Liver (tissue), 8 donors: ENCODE measurements at regions not wholly inside any gene's neighbourhood (a gene's known extent, or its start where the extent isn't known, plus 50 kb on each side); places are given as distances from the start of the nearest gene placed in this dataset.

Experiments used
- DNase-seq: peaks from one replicate; pipeline ENCODE4 v3.0.0-alpha.2; 2017; ENCODE audit warnings: low spot score
- H3K27ac ChIP-seq, 2 donors: one replicate each; pipeline ENCODE4 v1.7.0; 2013; ENCODE audit warnings: inconsistent platforms in 2 of 2, low read length in 2 of 2, control low read depth in 1 of 2, low read depth in 1 of 2, mild to moderate bottlenecking in 1 of 2
- H3K27me3 ChIP-seq, 4 donors: one replicate each; pipeline versions ENCODE4 v1.6.1 to v1.7.0; 2013; ENCODE audit warnings: low read length in 3 of 4, inconsistent platforms in 1 of 4, mild to moderate bottlenecking in 1 of 4, moderate library complexity in 1 of 4; ENCODE audit not compliant: control insufficient read depth in 4 of 4, insufficient read depth in 4 of 4
- H3K36me3 ChIP-seq, 4 donors: one replicate each; pipeline versions ENCODE4 v1.6.1 to v1.7.0; 2013; ENCODE audit warnings: low read length in 3 of 4, mild to moderate bottlenecking in 3 of 4, low read depth in 1 of 4, moderate library complexity in 1 of 4; ENCODE audit not compliant: control insufficient read depth in 4 of 4, insufficient read depth in 3 of 4
- H3K4me1 ChIP-seq, 4 donors: one replicate each; pipeline versions ENCODE4 v1.6.1 to v1.7.0; 2013; ENCODE audit warnings: low read length in 3 of 4, mild to moderate bottlenecking in 3 of 4, moderate library complexity in 1 of 4; ENCODE audit not compliant: control insufficient read depth in 4 of 4, insufficient read depth in 4 of 4
- H3K4me3 ChIP-seq, 3 donors: one replicate each; pipeline versions ENCODE4 v1.6.1 to v1.7.0; 2013; ENCODE audit warnings: low read length in 3 of 3, control low read depth in 1 of 3, low read depth in 1 of 3, mild to moderate bottlenecking in 1 of 3
- H3K9ac ChIP-seq, 2 donors: one replicate each; pipeline ENCODE4 v1.7.0; 2013; ENCODE audit warnings: low read length in 2 of 2, mild to moderate bottlenecking in 2 of 2, moderate library complexity in 2 of 2, control low read depth in 1 of 2, low read depth in 1 of 2
- H3K9me3 ChIP-seq, 4 donors: one replicate each; pipeline versions ENCODE4 v1.6.1 to v1.7.0; 2013; ENCODE audit warnings: low read length in 3 of 4; ENCODE audit not compliant: control insufficient read depth in 4 of 4
- ATF3 ChIP-seq: IDR thresholded peaks from 2 replicates; pipeline ENCODE4 v1.6.1; 2016; ENCODE audit warnings: antibody characterized with exemption
- CTCF ChIP-seq: fragments of 150-350 bp; IDR thresholded peaks from 2 replicates; pipeline ENCODE4 v1.5.1; 2017; ENCODE audit warnings: improper control_type of control experiment, low read depth, low read length; ENCODE audit not compliant: missing input control
- FOXA1 ChIP-seq: IDR thresholded peaks from 2 replicates; pipeline ENCODE4 v1.6.1; 2016; ENCODE audit warnings: antibody characterized with exemption
- FOXA2 ChIP-seq: IDR thresholded peaks from 2 replicates; pipeline ENCODE4 v1.6.1; 2016; ENCODE audit warnings: antibody characterized with exemption
- HNF4A ChIP-seq, 2 donors: conservative IDR thresholded peaks; 2 replicates each; pipeline ENCODE4 v1.6.1; 2016; ENCODE audit warnings: antibody characterized with exemption in 2 of 2, mild to moderate bottlenecking in 2 of 2
- HNF4G ChIP-seq: IDR thresholded peaks from 2 replicates; pipeline ENCODE4 v1.6.1; 2016; ENCODE audit warnings: antibody characterized with exemption
- NR2F2 ChIP-seq: IDR thresholded peaks from 2 replicates; pipeline ENCODE4 v1.6.1; 2016; ENCODE audit warnings: antibody characterized with exemption
- RAD21 ChIP-seq, 2 donors: IDR thresholded peaks; 2 replicates each; pipeline ENCODE4 v1.6.1; 2016; ENCODE audit warnings: antibody characterized with exemption in 2 of 2, mild to moderate bottlenecking in 2 of 2
- SP1 ChIP-seq: IDR thresholded peaks from 2 replicates; pipeline ENCODE4 v1.6.1; 2018; ENCODE audit warnings: antibody characterized with exemption, mild to moderate bottlenecking
- YY1 ChIP-seq: IDR thresholded peaks from 2 replicates; pipeline ENCODE4 v1.6.1; 2016; ENCODE audit warnings: antibody characterized with exemption, mild to moderate bottlenecking
- ZBTB33 ChIP-seq: IDR thresholded peaks from 2 replicates; pipeline ENCODE4 v1.6.1; 2016; ENCODE audit warnings: antibody characterized with exemption
- WGBS: extraction: QIAGEN DNeasy Blood & Tissue Kit; methylation state at CpG from one replicate; pipeline ENCODE4 v1.1.7; 2013; 5-methylcytosine and 5-hydroxymethylcytosine counted together
- donor health status: healthy.
- donor health status: healthy.
- donor health status: healthy.
- donor health status: healthy.
- donor health status: healthy.

GRCh38 chr6:37116326-37116725 lies 53.6 kb upstream of the PIM1 start:
- Histone ChIP-seq H3K9ac (no peak overlapping the region), H3K4me1 (no peaks in the 10 kb centered on the region), H3K4me3 (no peak overlapping the region), H3K9me3 (no peaks in the 10 kb centered on the region), H3K27ac (no peak overlapping the region), H3K36me3 (no peaks in the 10 kb centered on the region), H3K27me3 (no peaks in the 10 kb centered on the region)
- TF ChIP-seq FOXA2 (no peak), RAD21 (IDR thresholded peaks at IDR 0.05) (no peak), HNF4A (conservative IDR thresholded peaks at IDR 0.05) (no peak), ATF3 (no peak), FOXA1 (no peak), CTCF (no peak), SP1 (no peak), ZBTB33 (no peak), HNF4G (no peak)
- no peak for DNase-seq
- 96% methylated on average over 2 of the region's 2 CpGs for WGBS

- TF ChIP-seq SP1 = no peak
- no peak for TF ChIP-seq YY1
- no peak for TF ChIP-seq NR2F2
- no peak for TF ChIP-seq HNF4A (conservative IDR thresholded peaks at IDR 0.05)
- 88% methylated on average over 5 of the region's 5 CpGs for WGBS
- no peaks in the 10 kb centered on the region for H3K4me1 ChIP-seq
- no peak overlapping the region for H3K9ac ChIP-seq
- no peak overlapping the region for H3K4me3 ChIP-seq
- no peak for DNase-seq
- no peak overlapping the region for H3K27ac ChIP-seq
- no peaks in the 10 kb centered on the region for H3K9me3 ChIP-seq
- H3K36me3 ChIP-seq = no peaks in the 10 kb centered on the region
- H3K27me3 ChIP-seq = no peaks in the 10 kb centered on the region
These were observed 50.5 kb upstream of the PIM1 start for GRCh38 chr6:37119387-37119886.
